BE2C (cell line): ENCODE measurements at regions not wholly inside any gene's neighbourhood (a gene's known extent, or its start where the extent isn't known, plus 50 kb on each side); places are given as distances from the start of the nearest gene placed in this dataset.

Experiments used
- DNase-seq: peaks from one replicate; pipeline ENCODE4 v3.0.0-alpha.2; 2020
- H3K27me3 ChIP-seq: fragments of 250-450 bp; sonication (Bioruptor Pico); 2 replicates; pipeline ENCODE4 v1.5.1; 2020; ENCODE audit warnings: mild to moderate bottlenecking
- H3K36me3 ChIP-seq: fragments of 250-450 bp; sonication (Bioruptor Pico); 2 replicates; pipeline ENCODE4 v1.5.1; 2020; ENCODE audit warnings: mild to moderate bottlenecking
- H3K4me1 ChIP-seq: fragments of 250-450 bp; sonication (Bioruptor Pico); 2 replicates; pipeline ENCODE4 v1.5.1; 2020
- H3K4me3 ChIP-seq: 2 replicates; pipeline ENCODE4 v1.5.1; 2011; ENCODE audit warnings: low read depth, low read length
- H3K9me3 ChIP-seq: fragments of 250-450 bp; sonication (Bioruptor Pico); 2 replicates; pipeline ENCODE4 v1.5.1; 2020
- CTCF ChIP-seq: IDR thresholded peaks from 2 replicates; pipeline ENCODE4 v1.5.1; 2012; ENCODE audit warnings: mild to moderate bottlenecking, low read depth, low read length

GRCh38 chr2:5791371-5791770 is 99.2 kb downstream of the SOX11 start:
- Histone ChIP-seq H3K4me3 (no peak overlapping the region), H3K36me3 (no peaks in the 10 kb centered on the region), H3K4me1 (no peaks in the 10 kb centered on the region), H3K9me3 (no peaks in the 10 kb centered on the region; the same call in 1 of the 2 replicates), H3K27me3 (no peaks in the 10 kb centered on the region)
- no peak for DNase-seq
- no peak for TF ChIP-seq CTCF

DNA sequence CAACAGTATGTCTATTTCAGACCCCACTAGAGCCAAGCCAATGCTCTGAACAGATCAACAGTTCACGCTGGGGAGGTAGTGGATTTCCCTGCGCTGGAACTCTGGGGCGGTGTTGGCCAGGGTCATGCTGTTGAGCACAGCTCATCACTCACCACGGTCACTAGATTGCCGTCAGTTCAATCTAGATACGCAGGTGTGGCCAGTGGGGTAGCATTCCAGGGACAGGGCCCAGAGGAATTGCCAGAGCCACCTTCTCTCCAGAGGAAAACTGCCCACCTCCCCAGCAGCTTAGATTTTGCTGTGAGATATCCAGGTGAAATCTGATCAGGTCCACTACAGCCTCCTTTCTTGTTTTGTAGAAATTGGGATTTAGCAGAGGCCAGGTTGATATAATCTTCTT is 101.8 kb downstream of the SOX11 start:
- Histone ChIP-seq H3K4me1 (no peaks in the 10 kb centered on the region), H3K9me3 (no peaks in the 10 kb centered on the region; the same call in 1 of the 2 replicates), H3K36me3 (no peaks in the 10 kb centered on the region), H3K4me3 (no peak overlapping the region), H3K27me3 (no peaks in the 10 kb centered on the region)
- DNase-seq, result no peak
- TF ChIP-seq CTCF, result no peak

DNA sequence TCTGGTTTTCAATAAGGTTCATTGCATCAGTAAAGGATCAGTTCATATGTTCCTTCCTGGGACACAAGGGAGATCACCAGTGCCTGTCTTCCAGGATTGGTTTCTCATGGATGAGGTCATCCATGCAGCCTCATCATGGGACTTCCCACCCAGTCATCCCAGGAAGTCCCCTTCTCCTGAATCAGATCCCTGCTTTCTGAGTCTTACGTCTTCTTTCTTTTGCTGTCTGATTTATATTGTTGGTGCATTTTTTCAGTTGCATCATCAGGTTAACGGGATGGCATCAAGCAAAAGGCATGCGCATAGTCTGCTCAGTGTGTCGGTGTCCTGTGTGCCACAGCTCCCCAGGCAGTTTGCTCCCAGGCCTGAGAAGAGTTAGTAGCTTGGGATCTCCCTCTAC is 105.9 kb downstream of the SOX11 start:
- H3K9me3 ChIP-seq, result no peaks in the 10 kb centered on the region; the same call in 1 of the 2 replicates
- H3K4me3 ChIP-seq, result no peak overlapping the region
- TF ChIP-seq CTCF, result no peak
- no peaks in the 10 kb centered on the region for H3K4me1 ChIP-seq
- no peaks in the 10 kb centered on the region for H3K36me3 ChIP-seq
- no peaks in the 10 kb centered on the region for H3K27me3 ChIP-seq
- no peak for DNase-seq

DNA sequence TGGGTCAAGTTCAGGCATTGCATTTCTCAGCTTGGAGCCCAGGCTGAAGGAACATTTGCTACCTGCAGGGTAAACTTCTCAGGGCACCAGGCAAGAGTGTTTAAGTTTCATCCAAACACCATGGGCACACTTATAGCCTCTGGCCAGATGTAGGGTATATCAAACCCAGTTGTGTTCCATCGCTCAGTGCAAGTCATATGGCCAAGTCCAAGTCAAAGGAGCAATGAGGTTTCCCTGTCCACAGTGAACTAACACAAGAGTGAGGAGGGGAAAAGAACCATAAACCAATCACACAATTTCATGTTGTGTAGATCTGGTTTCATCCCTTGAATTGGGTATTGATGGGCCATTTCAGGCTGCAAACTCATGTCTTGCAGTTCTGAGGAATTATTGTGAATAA is 107.2 kb downstream of the SOX11 start:
- H3K36me3 ChIP-seq, result no peaks in the 10 kb centered on the region

GRCh38 chr2:5803547-5803946 is 111.4 kb downstream of the SOX11 start:
- H3K27me3 ChIP-seq, result no peaks in the 10 kb centered on the region
- no peaks in the 10 kb centered on the region for H3K9me3 ChIP-seq
- no peak for DNase-seq
- H3K4me1 ChIP-seq, result no peaks in the 10 kb centered on the region
- H3K4me3 ChIP-seq, result no peak overlapping the region
- TF ChIP-seq CTCF, result no peak
- no peaks in the 10 kb centered on the region for H3K36me3 ChIP-seq

More for the DNA sequence above, 107.2 kb downstream of the SOX11 start:
- H3K4me3 ChIP-seq, result no peak overlapping the region
- no peaks in the 10 kb centered on the region; the same call in 1 of the 2 replicates for H3K9me3 ChIP-seq
- no peaks in the 10 kb centered on the region for H3K4me1 ChIP-seq
- TF ChIP-seq CTCF, result no peak
- DNase-seq, result no peak
- no peaks in the 10 kb centered on the region for H3K27me3 ChIP-seq

DNA sequence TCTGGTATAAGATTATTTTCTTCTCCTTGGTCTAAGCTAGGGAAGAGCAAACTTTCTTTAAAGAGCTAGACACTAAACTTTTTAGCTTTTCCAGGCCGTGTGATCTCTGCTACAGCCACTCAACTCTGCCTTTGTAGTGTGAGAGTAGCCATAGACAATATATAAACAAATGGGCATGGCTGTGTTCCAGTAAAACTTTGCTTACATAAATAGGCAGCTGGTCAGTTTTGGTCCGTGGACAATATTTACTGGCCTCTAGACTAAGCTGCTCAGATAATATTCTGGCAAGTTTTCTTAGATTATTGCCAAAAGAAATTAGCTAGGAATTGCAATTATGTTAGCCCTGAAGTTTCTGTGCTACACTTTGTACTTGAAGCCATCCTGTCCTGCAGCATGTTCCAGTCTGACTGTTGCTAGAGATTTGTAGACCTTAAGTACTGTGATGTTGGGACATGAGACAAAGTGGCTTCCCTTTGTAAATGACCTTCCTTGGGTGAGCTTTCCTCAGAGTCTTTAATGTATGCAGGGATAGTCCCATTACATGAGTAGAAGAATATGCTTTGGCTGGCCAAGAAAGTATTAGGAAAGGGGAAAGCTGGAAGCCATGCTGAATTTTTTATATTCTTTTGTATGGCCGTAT is 126.9 kb downstream of the SOX11 start:
- no peaks in the 10 kb centered on the region for H3K36me3 ChIP-seq
- no peaks in the 10 kb centered on the region for H3K4me1 ChIP-seq
- no peaks in the 10 kb centered on the region for H3K9me3 ChIP-seq
- no peaks in the 10 kb centered on the region for H3K27me3 ChIP-seq
- no peak for TF ChIP-seq CTCF
- no peak for DNase-seq
- H3K4me3 ChIP-seq, result no peak overlapping the region
